HG02981 (cell line): ENCODE measurements at regions not wholly inside any gene's neighbourhood (a gene's known extent, or its start where the extent isn't known, plus 50 kb on each side); places are given as distances from the start of the nearest gene placed in this dataset.
A peak's percentile ranks its signal among the peaks of the same experiment; 100 is the strongest.

ENCODE experiments used
- ATAC-seq: cut with Tn5 transposase; IDR thresholded peaks from one replicate; pipeline ENCODE4 v1.9.1; 2021; ENCODE audit warnings: mild to moderate bottlenecking, moderate library complexity; ENCODE audit not compliant: unreplicated experiment

DNA sequence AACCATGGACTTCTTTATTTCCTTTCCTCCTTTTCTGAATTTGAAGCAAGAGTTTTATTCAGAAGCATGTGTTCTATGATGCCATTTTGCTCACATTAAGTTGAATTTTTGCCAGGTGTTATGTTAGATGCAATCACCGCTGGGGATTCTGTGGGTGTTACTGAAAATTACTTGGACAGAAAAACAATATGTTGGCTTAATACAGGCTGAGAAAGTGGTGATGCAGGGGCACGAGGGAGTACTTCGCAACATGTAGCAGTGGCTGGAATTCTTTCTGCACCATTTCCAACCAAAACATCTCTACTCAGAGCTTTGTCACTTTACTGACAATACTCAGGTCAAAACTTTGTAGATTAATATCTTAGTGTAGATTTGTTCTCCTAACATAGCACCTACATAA is 109.2 kb upstream of the PCDH18 start:
- ATAC-seq, result no peak

GRCh38 chr4:137640838-137641158 is 108.5 kb upstream of the PCDH18 start:
- ATAC-seq, result no peak

DNA sequence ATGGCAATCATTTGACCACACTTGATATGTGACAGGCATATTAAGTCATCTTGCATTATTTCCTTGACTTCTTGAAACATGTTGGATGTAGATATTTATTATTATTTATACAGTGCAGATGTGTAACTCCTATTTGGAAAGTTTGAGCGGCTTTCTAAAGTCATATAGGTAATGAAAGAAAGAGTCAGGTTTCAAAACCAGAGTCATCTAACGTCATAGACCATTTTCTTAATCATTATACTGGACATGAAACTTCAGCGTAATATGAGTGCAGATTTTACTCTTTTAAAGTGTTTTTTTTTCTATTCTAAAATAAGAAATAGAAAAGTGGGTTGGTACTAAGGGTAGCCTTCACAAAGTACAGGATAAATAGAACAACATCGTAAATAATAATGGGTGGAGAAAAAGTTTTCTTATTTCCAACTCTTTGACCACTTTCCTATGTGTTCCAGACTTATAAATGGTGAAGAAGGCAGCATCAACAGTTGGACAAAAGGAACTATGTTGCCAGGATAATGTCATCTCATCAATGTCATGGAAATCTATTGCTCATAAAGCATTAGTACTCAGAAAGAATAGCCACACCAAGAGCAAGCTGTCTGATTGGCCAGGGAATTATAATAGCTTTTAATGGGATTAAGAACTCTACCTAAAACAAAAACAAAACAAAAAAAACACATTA is 108.0 kb upstream of the PCDH18 start:
- ATAC-seq, result no peak

GRCh38 chr4:137638934-137639333 is 106.6 kb upstream of the PCDH18 start:
- ATAC-seq, result no peak

GRCh38 chr4:137635601-137636000 is 103.3 kb upstream of the PCDH18 start:
- no peak for ATAC-seq

DNA sequence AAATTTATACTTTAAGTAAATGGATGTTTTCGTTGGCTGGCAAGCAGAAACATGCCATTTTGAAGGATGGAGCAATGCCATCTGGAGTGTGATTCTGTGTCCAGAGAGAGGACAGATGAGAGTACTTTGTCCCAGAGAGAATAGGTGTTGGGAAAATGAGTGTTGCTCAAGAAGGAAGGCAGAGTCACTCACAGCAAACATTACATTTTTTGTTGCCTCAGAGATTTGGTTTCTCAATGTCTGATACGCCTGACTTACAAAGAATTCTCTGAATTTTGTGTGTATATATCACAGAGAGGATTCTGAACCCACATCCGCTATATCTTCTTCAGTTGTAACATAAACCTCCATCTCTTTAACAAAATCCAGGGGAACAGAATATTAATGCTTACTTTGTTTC is 102.8 kb upstream of the PCDH18 start:
- no peak for ATAC-seq

GRCh38 chr4:137632842-137633241 is 100.5 kb upstream of the PCDH18 start:
- ATAC-seq, result no peak

- no peak for ATAC-seq
Measured at GRCh38 chr4:137631605-137632004, 99.3 kb upstream of the PCDH18 start.

DNA sequence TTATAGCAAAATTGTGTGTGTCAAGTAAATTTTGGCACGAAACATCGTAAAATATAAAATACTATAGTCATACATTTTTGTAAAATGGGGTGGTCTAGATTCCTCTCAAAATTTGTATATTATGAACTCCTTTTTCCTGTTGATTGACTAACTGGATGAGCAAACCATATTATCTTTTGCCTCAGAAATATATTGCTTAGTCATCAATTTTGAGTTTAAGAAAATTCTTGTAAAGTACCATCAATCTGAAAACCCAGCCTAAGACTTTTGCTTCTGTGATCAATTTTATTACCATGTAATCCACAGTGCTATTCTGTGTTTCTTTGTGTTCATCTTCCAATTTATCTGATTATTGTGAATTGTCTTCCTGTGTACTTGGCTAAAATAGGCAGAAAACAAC is 98.0 kb upstream of the PCDH18 start:
- ATAC-seq, result no peak

DNA sequence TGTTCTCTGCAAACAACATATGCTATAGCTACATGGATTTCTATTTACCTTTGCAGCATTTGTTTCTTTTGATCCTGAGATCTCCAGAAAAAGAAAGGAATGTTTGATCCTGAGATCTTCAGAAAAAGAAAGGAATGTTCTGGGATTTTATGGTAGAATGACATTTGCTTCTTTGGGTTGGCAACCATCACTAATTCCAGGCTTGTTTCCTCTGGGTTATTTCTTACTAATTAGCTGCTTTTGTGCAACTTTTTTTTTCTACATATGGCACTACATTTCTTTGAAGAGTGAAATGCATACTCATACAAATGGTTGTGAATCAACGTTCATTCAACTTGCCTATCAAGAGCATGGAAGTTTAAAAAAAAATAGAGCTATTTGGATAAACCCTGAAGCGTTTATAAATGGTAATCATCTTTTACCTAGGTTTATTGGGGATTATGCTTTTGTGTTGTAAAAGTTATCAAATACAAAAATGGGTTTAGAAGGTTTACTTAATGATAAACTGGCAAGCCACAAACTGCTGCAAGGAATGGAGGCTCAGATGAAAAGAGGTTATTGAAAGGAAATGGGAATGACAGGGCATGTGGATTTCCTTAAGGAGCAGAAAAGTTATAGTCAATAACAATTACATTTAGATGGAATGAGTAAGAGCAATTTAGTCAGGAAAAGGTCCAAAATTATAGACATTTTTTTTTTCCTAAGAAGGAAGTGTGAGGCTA is 95.6 kb upstream of the PCDH18 start:
- ATAC-seq, result no peak

GRCh38 chr4:137626942-137627738 is 94.8 kb upstream of the PCDH18 start:
- no peak for ATAC-seq

DNA sequence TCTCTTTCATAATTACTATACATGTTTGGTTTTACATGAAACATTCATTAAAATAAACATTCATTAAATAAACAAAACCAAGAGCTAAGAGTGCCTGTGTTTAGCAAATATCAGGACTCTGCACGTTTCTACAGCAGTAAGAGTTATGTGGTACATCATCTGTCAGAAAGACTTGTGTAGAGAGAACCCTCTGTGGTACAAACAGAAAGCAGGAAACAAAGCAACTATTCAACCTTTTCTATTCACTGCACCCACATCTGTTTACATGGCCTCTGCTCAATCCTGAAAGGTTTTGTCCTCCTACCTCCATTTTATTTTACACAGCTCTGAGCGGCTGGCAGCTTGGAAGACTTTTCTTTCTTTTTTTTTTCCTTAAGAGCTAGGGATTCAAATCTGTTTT is 90.7 kb upstream of the PCDH18 start:
- no peak for ATAC-seq

DNA sequence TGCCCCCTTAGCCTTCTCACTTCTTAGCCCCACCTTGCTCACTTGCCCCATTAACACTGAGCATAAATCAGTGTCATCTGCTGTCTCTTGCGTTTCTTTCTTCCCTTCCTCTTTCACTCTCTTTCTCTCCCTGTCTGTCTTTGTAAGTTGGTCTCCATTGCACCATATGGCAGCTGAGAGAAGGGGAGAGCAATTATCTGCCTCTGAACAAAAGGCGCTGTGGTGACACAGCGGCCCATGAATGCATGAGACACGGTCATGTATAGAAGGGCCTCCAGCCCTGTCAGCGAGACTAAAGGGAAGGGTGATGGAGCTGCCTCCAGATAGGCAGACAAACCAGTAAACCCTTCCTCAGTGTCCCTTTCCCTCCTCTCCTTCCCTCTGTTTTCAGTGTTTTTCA is 88.8 kb upstream of the PCDH18 start:
- no peak for ATAC-seq

- ATAC-seq, result no peak
Measured at GRCh38 chr4:137614491-137614890, 82.2 kb upstream of the PCDH18 start.

- ATAC-seq, result no peak
Measured at GRCh38 chr4:137611998-137612700, 79.9 kb upstream of the PCDH18 start.

- peak; percentile 72 for ATAC-seq
Measured at GRCh38 chr4:137610960-137611359, 78.7 kb upstream of the PCDH18 start.

DNA sequence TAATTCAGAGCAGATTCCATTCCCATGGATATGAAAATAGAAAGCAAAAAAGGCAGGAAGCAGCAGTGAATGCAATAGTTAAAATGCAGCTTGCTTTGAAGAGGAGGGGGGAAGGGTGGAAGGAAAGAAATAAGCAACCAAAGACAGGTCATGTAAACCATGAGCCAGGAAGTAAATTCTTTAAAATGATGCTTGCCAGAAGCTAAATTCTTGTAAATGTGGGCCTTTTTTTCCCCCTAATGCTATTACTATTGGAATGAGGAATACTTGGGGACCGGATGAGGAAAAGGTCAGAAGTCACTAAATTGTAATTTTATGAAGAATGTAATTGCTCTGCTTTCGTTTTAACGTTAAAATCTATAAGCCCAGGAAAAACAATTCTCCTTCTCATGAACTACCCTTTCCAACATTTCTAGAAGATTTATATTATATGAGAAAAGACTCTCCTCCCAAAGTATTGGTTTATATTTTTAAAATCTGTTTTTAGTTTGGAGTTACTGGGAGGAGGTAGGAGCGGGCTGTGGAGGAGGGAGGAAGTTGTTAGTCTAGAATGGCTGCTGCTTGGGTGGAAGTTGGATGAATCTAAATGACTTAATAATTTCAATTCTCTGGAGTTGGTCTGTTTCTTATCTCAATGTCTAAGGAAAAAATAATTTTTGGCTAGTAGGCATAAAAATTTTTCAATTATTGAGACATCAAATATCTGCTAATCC is 77.6 kb upstream of the PCDH18 start:
- no peak for ATAC-seq

GRCh38 chr4:137608085-137608484 is 75.8 kb upstream of the PCDH18 start:
- no peak for ATAC-seq

DNA sequence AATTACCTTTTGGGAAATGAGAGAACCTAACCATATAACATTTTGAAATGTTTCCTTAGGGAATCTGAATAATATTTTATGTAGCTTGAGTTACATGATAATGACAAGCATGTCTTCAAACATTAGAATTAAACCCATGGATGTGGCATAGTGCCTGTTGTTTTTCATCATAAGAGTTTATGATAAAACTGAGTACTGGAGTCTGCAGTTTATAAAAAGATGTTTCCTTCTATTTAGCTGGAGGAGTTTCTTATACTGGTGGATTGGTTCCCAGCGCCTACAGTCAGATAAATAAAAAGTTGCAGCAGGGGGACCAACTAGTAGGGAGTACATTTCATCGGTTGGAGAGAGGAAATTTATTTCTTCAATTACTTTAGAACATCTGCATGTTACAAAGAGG is 70.1 kb upstream of the PCDH18 start:
- no peak for ATAC-seq

GRCh38 chr4:137601934-137602333 is 69.6 kb upstream of the PCDH18 start:
- ATAC-seq, result no peak

DNA sequence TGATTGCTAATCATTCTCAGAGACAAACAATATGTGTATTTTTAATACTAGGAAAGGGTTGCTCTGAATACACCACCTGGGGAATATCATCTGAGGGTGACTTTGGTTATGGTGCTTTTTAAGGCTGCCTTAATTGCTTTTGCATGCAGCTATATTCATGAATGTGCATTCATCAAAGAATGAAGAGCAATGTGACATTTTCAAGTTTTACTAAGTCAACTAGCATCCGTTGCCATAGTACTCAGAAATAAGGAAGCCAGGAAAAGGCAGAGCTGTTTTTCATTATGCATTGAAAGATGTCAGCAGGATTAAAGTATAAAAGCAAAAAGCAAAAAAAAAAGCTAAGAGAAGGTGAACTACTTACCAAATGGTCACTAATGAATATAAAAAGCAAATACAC is 67.4 kb upstream of the PCDH18 start:
- no peak for ATAC-seq
